22Rv1 (cell line): ENCODE measurements at regions not wholly inside any gene's neighbourhood (a gene's known extent, or its start where the extent isn't known, plus 50 kb on each side); places are given as distances from the start of the nearest gene placed in this dataset.

ENCODE experiments used
- CTCF ChIP-seq: fragments of 450-650 bp; IDR thresholded peaks from 2 replicates; pipeline ENCODE4 v1.5.1; 2017; ENCODE audit warnings: mild to moderate bottlenecking
- ZFX ChIP-seq: fragments of 450-650 bp; IDR thresholded peaks from 2 replicates; pipeline ENCODE4 v1.6.1; 2017; ENCODE audit warnings: antibody characterized with exemption, borderline replicate concordance

GRCh38 chr12:124705545-124706138 is 138.2 kb upstream of the NCOR2 start:
- TF ChIP-seq CTCF = no peak
- TF ChIP-seq ZFX = no peak
